ENCODE measurements at regions not wholly inside any gene's neighbourhood (a gene's known extent, or its start where the extent isn't known, plus 50 kb on each side); places are given as distances from the start of the nearest gene placed in this dataset.

DNA sequence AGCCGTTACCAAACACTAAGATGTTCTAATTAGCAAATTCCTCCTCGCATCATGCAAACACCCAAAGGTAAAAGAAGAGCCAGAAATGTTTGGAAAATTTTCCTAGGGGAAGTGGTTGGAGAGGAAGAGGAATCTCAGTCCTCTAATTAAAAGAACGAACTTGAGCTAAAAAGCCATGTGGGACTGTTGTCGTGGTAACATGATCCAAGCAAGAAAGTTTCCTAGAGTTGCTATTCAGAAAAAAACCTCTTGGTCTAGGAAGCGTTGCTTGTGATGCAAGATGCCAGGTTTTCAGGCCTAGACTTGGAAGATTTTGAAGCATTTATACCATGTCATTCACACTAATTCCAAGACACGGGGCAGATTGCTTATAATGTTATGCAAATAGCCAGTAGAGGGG is 106.8 kb upstream of the DOK5 start:
- Histone ChIP-seq H3K4me1 (no peaks in the 10 kb centered on the region), H3K27me3 (ENCODE audit: insufficient read depth in 3 of 3, low read length in 2 of 3) (no peaks in the 10 kb centered on the region), H3K9me3 (no peaks in the 10 kb centered on the region), H3K36me3 (ENCODE audit: insufficient read depth in 1 of 2, low read depth in 1 of 2) (no peaks in the 10 kb centered on the region), H3K27ac (no peak overlapping the region), H3K4me3 (no peak overlapping the region)
- intact Hi-C loops (cut with DNase I), result no loop called here
- ATAC-seq (no peak), DNase-seq (no peak)
- 20 to 24% (median 22%) methylated on average over 6 of the region's 6 CpGs for WGBS, 3 donors
- TF ChIP-seq, protein P1, sequence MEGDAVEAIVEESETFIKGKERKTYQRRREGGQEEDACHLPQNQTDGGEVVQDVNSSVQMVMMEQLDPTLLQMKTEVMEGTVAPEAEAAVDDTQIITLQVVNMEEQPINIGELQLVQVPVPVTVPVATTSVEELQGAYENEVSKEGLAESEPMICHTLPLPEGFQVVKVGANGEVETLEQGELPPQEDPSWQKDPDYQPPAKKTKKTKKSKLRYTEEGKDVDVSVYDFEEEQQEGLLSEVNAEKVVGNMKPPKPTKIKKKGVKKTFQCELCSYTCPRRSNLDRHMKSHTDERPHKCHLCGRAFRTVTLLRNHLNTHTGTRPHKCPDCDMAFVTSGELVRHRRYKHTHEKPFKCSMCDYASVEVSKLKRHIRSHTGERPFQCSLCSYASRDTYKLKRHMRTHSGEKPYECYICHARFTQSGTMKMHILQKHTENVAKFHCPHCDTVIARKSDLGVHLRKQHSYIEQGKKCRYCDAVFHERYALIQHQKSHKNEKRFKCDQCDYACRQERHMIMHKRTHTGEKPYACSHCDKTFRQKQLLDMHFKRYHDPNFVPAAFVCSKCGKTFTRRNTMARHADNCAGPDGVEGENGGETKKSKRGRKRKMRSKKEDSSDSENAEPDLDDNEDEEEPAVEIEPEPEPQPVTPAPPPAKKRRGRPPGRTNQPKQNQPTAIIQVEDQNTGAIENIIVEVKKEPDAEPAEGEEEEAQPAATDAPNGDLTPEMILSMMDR (IDR thresholded peaks at IDR 0.05), result no peak

DNA sequence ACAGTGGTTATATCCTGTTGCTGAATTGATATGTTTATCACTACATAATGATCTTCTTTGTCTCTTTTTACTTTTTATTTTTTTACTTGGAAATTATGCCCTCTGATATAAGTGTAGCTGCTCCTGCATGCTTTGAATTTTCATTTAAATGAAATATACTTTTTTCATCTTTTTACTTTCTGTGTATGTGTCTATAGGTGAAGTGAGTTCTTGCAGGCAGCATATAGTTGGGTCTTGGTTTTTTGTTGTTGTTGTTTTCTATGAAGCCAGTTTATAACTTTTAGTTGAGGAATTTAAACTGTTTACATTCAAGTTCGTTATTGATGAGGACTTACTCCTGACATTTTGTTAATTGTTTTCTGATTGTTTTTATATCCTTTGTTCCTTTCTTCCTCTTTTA is 103.1 kb upstream of the DOK5 start:
- ATAC-seq (no peak), DNase-seq (no peak)
- no peaks in the 10 kb centered on the region for H3K36me3 ChIP-seq (ENCODE audit: insufficient read depth in 1 of 2, low read depth in 1 of 2)
- no peaks in the 10 kb centered on the region for H3K9me3 ChIP-seq
- intact Hi-C loops (cut with DNase I), result no loop called here
- H3K27me3 ChIP-seq (ENCODE audit: insufficient read depth in 3 of 3, low read length in 2 of 3), result no peaks in the 10 kb centered on the region
- H3K27ac ChIP-seq, result no peak overlapping the region
- H3K4me1 ChIP-seq, result no peaks in the 10 kb centered on the region
- 70 to 83% (median 71%) methylated on average over 1 of the region's 1 CpG for WGBS, 3 donors
- H3K4me3 ChIP-seq, result no peak overlapping the region
- TF ChIP-seq, protein P1 (IDR thresholded peaks at IDR 0.05), result no peak

DNA sequence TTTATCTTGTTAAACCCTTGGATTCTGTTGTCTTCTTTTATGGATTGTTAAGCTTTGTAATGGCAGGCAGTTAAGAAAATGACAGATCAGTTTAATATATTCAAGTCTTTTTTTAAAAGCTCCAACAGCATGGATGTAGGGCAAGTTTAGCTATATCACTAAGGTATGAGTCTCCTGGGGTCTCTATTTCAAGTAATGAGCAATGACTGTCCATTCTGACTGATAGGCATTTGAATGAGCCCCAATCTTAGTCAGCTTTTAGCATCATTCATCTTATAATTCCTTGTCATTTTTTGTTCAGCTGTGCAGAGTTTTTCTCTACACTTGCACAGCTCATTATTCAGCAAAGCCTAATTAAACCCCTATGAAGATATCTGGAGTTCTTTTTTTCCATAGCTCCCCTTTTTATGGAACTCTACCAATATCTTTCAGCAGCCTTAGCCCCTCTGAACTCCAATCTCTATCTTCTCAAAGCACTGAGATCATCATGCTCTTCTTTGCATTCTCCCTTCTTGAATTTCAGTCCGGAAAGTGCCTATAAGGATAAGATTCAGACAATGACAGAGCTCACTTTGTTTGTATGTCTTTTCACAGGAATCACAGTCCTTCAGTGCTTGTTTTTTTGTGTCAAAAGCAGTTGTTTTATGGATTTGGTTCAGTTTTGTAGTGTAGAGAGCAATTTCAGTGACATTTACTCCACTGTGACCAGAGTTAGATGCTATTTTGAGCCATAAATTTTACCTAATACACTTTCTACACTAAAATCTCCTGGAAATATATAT is 97.2 kb upstream of the DOK5 start:
- Histone ChIP-seq H3K36me3 (ENCODE audit: insufficient read depth in 1 of 2, low read depth in 1 of 2) (no peaks in the 10 kb centered on the region), H3K9me3 (no peaks in the 10 kb centered on the region), H3K27ac (no peak overlapping the region), H3K4me1 (no peaks in the 10 kb centered on the region), H3K4me3 (no peak overlapping the region), H3K27me3 (ENCODE audit: insufficient read depth in 3 of 3, low read length in 2 of 3) (no peaks in the 10 kb centered on the region)
- DNase-seq (no peak), ATAC-seq (no peak)
- intact Hi-C loops (cut with DNase I), result no loop called here
- TF ChIP-seq, protein P1 (IDR thresholded peaks at IDR 0.05), result no peak
- WGBS, 3 donors, result 49 to 67% (median 67%) methylated on average over 1 of the region's 1 CpG

DNA sequence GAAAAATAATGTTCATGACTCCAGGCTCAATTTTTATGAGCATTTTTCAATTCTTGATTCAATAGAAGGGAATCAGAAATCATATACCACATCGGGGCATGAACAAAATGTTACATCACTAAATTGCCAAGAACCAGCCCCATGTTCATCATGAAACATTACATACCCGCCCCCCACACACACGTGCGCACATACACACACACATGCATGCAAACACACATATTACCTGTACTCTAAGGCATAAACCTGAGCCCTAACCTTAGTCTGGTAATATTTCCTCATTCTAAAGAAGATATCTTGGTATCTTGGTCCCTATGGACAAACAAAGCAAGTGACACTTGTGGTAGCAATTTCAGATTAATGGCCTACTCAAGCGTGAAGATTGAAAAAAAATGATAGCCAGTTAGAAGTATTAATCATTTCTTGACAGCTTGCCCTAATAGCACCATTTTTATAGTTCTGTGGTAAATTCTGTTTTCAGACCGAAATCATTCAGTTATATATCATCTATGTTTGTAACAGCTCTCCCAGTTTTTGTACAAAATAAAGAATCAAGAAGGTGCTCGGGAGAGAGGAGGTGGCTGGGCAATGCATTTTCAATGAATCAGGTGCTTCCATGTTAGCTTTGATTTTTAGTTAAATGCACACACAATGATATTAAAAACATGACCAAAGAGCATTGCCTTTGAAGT is 95.4 kb upstream of the DOK5 start:
- WGBS, 3 donors, result 76 to 81% (median 79%) methylated on average over 7 of the region's 7 CpGs
- TF ChIP-seq, protein P1 (IDR thresholded peaks at IDR 0.05), result no peak

More for the DNA sequence above, 95.4 kb upstream of the DOK5 start:
- Histone ChIP-seq H3K4me1 (no peaks in the 10 kb centered on the region), H3K36me3 (ENCODE audit: insufficient read depth in 1 of 2, low read depth in 1 of 2) (no peaks in the 10 kb centered on the region), H3K27ac (no peak overlapping the region), H3K27me3 (ENCODE audit: insufficient read depth in 3 of 3, low read length in 2 of 3) (no peaks in the 10 kb centered on the region), H3K4me3 (no peak overlapping the region), H3K9me3 (no peaks in the 10 kb centered on the region)
- ATAC-seq (no peak), DNase-seq (no peak)
- intact Hi-C loops (cut with DNase I), result no loop called here

All from psoas muscle (tissue), 7 donors.